Esophagus (tissue), 2 donors: ENCODE measurements at regions not wholly inside any gene's neighbourhood (a gene's known extent, or its start where the extent isn't known, plus 50 kb on each side); places are given as distances from the start of the nearest gene placed in this dataset.

Experiments
- H3K27ac ChIP-seq, 2 donors: one replicate each; pipeline ENCODE4 v1.5.1; 2013; ENCODE audit warnings: low read depth in 2 of 2, mild to moderate bottlenecking in 2 of 2, inconsistent platforms in 1 of 2, low read length in 1 of 2, moderate library complexity in 1 of 2
- H3K27me3 ChIP-seq, 2 donors: one replicate each; pipeline ENCODE4 v1.6.1; 2013; ENCODE audit warnings: low read length in 2 of 2, control low read depth in 1 of 2, mild to moderate bottlenecking in 1 of 2; ENCODE audit not compliant: insufficient read depth in 2 of 2, control insufficient read depth in 1 of 2
- H3K36me3 ChIP-seq, 2 donors: one replicate each; pipeline ENCODE4 v1.6.1; 2013; ENCODE audit warnings: low read length in 1 of 2; ENCODE audit not compliant: control insufficient read depth in 2 of 2, insufficient read depth in 2 of 2
- H3K4me1 ChIP-seq, 2 donors: one replicate each; pipeline ENCODE4 v1.6.1; 2013; ENCODE audit warnings: low read length in 1 of 2; ENCODE audit not compliant: control insufficient read depth in 2 of 2, insufficient read depth in 2 of 2
- H3K4me3 ChIP-seq, 2 donors: one replicate each; pipeline ENCODE4 v1.5.1; 2013; ENCODE audit warnings: low read length in 2 of 2, mild to moderate bottlenecking in 2 of 2, low read depth in 1 of 2, moderate library complexity in 1 of 2
- H3K9me3 ChIP-seq, 2 donors: one replicate each; pipeline ENCODE4 v1.6.1; 2013; ENCODE audit warnings: mild to moderate bottlenecking in 2 of 2, low read depth in 1 of 2, low read length in 1 of 2, moderate library complexity in 1 of 2; ENCODE audit not compliant: control insufficient read depth in 2 of 2, insufficient read depth in 1 of 2
- WGBS, 2 donors: extraction: QIAGEN DNeasy Blood & Tissue Kit; methylation state at CpG; one replicate each; pipeline ENCODE4 v1.1.7; 2013; 5-methylcytosine and 5-hydroxymethylcytosine counted together
- donor health status: healthy with polysubstance abuse.
- donor health status: Bipolar disorder and iron deficiency.

DNA sequence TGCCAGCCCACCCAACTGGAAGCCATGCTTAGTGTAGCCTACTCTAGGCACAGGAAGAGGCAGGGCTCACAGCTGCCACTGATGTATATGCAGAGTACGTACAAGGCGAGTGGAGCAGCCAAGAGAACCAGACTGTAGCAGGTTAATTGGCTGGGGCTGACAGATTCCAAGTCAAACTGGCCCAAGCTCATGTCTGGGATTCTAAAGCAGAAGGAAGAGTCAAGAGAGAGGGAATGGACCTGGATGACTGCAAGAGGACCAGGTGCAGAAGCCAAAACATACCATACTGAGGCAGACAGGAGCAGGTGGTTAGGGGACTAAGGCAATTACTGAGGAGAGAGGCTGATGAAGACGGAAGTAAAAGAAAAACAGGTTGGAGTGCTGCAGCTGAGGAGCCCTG lies 51.3 kb upstream of the LRRN2 start:
- H3K36me3 ChIP-seq, result no peaks in the 10 kb centered on the region
- no peaks in the 10 kb centered on the region for H3K9me3 ChIP-seq
- WGBS, 2 donors, result 64 to 73% methylated on average over 3 of the region's 3 CpGs
- H3K4me3 ChIP-seq, result no peak overlapping the region
- no peak overlapping the region for H3K27ac ChIP-seq
- H3K4me1 ChIP-seq, result no peaks in the 10 kb centered on the region
- H3K27me3 ChIP-seq, result no peaks in the 10 kb centered on the region

DNA sequence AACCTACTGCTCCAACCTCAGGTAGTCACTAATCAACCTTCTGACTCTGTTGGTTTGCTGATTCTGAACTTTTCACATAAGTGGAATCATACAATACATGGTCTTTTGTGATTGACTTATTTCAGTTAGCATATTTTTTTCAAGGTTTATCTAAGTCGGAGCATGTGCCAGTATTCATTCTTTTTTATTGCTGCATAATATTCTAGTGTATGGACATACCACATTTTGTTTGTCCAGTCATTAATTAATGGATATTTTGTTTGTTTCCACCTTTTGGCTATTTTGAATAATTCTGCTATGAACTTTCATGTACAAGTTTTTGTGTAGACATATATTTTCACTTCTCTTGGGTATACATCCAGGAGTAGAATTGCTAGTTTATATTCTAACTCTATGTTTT lies 53.0 kb upstream of the LRRN2 start:
- Histone ChIP-seq H3K9me3 (no peaks in the 10 kb centered on the region), H3K4me3 (no peak overlapping the region), H3K4me1 (peaks cover 3 to 5% of the 10 kb centered on the region in 2 donors), H3K27ac (no peak overlapping the region), H3K36me3 (no peaks in the 10 kb centered on the region), H3K27me3 (no peaks in the 10 kb centered on the region)
- 89 to 95% methylated on average over 1 of the region's 1 CpG for WGBS, 2 donors

DNA sequence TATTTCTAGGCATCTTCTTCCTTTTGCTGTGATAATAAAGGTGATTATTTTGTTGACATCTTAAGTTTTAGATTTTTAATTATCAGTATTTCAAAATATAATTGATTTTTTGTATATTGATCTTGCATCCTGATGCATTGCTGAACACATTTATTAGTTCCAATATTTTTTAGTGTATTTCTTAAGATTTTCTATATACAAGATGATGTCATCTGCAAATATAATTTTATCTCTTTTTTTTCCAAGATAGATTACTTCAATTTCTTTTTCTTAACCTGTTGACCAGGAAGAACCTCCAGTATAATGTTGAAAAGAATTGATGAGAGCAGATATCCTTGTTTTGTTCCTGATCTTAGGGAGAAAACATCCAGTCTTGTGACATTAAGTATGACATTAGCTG lies 54.8 kb upstream of the LRRN2 start:
- Histone ChIP-seq H3K4me1 (peaks cover 3 to 5% of the 10 kb centered on the region in 2 donors), H3K9me3 (no peaks in the 10 kb centered on the region), H3K4me3 (no peak overlapping the region), H3K27me3 (no peaks in the 10 kb centered on the region), H3K36me3 (no peaks in the 10 kb centered on the region), H3K27ac (no peak overlapping the region)

DNA sequence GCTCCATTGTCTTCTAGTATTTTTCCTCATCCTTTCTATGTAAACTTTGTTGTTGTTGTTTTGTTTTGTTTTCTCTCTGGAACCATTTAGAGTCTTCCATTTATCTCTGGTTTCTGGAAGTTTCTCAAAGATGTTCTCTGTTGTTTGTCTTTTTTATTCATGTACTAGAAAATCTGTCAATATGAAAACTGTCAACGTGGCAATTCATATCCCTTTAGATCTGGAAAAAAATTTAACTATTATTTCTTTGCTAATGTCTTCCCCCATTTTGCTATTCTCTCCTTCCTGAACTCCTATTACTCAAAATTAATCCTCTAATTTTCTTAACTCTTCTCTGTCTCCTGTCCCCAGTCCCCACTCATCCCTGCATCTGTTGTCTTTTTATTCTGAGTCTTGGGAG lies 55.9 kb upstream of the LRRN2 start:
- H3K4me1 ChIP-seq, result peaks cover 3 to 5% of the 10 kb centered on the region in 2 donors
- 71 to 75% methylated on average over 1 of the region's 1 CpG for WGBS, 2 donors
- H3K27me3 ChIP-seq, result no peaks in the 10 kb centered on the region
- H3K27ac ChIP-seq, result no peak overlapping the region
- no peaks in the 10 kb centered on the region for H3K9me3 ChIP-seq
- H3K36me3 ChIP-seq, result no peaks in the 10 kb centered on the region
- H3K4me3 ChIP-seq, result no peak overlapping the region

DNA sequence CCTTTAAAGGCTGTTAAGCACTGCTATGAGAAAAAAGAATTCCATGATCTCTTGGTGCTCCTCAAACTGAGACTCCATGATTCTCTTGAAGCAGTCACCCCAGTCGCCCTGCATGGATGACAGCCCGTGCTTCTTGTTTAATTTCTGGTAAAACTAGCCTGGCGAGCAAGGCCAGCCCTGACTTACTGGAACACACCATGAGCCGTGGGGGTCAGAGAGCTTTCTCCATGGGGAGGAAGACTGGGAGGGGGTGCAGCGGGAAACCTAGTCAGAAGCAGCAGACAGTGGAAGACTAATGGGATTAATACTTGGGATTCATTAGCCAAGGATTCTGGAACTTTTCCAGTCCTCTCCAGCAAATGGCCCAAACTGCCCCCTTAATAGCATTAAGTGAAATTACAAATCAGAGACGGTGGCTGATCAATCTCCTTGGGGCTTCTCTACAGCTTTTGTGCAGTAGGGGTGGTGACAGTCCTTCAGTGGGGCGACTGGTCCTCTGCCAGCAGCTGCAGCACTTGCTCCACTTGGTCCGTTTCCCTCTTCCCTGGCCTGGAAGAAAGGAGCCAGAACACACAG lies 57.2 kb upstream of the LRRN2 start:
- no peak overlapping the region for H3K27ac ChIP-seq
- no peaks in the 10 kb centered on the region for H3K36me3 ChIP-seq
- WGBS, 2 donors, result 64 to 66% methylated on average over 8 of the region's 8 CpGs
- H3K4me3 ChIP-seq, result no peak overlapping the region
- H3K4me1 ChIP-seq, result peaks cover 3 to 5% of the 10 kb centered on the region in 2 donors
- H3K9me3 ChIP-seq, result no peaks in the 10 kb centered on the region
- no peaks in the 10 kb centered on the region for H3K27me3 ChIP-seq

DNA sequence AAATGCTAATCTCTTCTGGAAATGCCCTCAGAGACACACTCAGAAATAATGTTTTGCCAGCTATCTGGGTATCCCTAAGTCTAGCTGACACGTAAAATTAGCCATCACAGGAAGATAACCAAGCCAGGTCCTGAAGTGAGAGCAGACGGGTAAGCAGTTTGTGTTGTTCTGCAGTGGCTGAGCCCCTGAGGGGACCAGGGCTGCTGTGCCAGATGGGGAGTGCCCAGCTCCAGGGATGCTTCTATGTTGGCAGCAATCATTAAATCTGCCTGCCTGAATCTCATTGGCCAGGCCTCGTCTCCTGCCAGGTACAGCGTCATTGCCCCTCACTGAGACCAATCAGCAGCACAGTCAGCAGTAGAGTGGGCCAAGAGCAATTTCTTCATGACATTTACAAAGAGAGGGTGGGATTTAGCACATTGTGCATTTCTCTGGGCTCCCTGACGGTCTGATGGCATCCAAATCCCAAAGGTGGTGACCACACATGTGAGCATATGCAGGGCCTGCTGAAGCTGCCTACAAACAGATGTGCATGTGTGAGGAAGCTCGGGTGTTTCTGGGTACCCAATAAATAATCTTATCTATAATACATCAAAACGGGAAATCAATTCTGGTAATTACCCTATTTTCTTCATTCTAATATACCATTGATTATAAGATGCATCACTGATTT lies 58.7 kb upstream of the LRRN2 start:
- WGBS, 2 donors, result 82% methylated on average over 7 of the region's 7 CpGs

DNA sequence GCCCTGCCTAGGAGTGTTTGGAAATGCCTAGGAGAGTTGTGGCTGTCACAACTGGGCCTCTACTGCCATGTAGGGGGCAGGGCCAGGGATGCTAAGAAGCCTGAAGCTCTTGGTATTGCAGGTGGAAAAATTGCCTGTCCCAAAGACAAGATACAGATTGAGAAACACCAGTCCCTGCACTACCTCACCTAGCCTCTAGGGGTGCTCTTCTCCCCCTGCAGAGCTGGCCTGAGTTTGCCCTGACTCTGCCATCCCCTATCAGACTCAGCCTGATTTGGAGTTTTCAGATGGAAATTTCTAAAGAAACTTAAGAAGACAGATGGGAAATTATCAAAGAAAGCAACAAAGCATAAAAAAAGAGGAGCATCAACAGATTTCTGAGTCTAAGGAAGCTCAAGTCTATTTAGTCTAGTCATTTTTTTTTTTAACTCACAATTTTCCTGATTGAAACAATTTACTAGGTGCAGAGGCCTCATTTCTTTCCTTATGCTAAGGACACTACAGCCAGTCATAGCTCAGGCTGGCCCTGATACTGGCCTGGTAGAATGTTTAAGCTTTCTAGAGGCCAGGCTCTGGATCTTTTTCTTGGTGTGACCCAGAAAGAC lies 61.4 kb upstream of the LRRN2 start:
- Histone ChIP-seq H3K36me3 (no peaks in the 10 kb centered on the region), H3K4me1 (peaks cover 3 to 5% of the 10 kb centered on the region in 2 donors), H3K9me3 (no peaks in the 10 kb centered on the region), H3K27me3 (no peaks in the 10 kb centered on the region), H3K4me3 (no peak overlapping the region), H3K27ac (peak overlapping the region in 1 of 2 donors; percentile 6)

More for the DNA sequence above, 58.7 kb upstream of the LRRN2 start:
- Histone ChIP-seq H3K4me3 (no peak overlapping the region), H3K27ac (no peak overlapping the region), H3K9me3 (no peaks in the 10 kb centered on the region), H3K36me3 (no peaks in the 10 kb centered on the region), H3K4me1 (peaks cover 3 to 5% of the 10 kb centered on the region in 2 donors), H3K27me3 (no peaks in the 10 kb centered on the region)

DNA sequence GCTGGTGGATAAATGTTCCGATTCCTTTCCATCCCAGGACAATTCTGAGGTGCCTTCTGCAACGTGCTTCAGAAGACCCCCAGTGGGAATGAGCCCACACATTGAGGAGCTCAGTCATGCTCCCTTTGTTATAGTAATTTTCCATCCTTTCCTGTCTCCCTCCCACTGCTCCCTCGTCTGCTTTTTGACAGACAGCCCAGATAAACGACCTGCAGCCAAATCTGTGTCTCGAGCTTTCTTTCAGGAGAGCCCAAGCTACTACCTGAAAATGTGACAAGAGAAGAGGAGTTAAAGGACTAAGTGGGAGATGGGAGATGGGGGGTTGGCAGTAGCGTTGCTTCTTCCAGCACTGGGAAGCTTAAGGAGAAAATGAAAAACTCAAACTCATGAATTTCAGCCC lies 65.9 kb upstream of the LRRN2 start:
- no peaks in the 10 kb centered on the region for H3K36me3 ChIP-seq
- 40 to 41% methylated on average over 6 of the region's 6 CpGs for WGBS, 2 donors
- H3K9me3 ChIP-seq, result no peaks in the 10 kb centered on the region
- no peaks in the 10 kb centered on the region for H3K4me1 ChIP-seq
- no peak overlapping the region for H3K27ac ChIP-seq
- H3K4me3 ChIP-seq, result no peak overlapping the region
- H3K27me3 ChIP-seq, result no peaks in the 10 kb centered on the region

DNA sequence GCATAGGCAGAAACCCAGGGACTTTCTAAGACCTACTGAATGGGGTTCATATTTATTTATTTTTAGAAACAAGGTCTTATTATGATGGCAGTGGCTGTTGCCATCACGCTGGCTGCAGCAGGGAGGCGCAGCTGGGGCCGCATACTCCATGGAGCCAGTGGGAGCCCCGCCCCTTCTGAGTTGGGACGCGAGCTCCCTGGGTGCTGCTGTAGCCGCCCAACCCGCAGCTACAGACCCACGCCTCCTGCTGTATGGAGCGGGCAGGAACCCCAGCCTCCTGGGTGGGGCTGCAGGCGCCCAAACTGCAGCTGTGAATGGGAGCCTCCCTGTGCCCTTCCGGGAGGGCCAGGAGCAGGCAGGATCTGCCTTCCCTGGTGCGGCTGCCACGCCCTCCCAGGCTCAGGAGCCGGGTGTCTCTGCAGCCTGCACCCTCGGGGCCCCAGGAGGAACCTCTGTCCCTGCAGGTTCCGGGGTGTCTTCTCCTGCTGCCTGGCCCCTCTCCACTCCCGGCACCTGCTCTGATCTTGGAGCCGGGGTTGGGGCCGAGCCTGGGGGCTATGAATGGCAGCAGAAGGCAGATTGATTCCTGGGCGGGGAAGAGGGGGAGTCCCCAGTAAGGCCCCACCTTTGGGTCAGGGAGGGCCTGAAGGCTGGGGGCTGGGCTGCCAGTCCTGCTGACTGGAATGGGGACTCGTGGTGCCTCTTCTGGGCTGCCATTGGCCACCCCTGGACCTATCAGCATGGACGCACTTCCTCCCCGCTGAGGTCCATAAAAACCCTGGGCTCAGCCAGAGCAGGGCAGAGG lies 66.5 kb upstream of the LRRN2 start:
- no peak overlapping the region for H3K27ac ChIP-seq
- no peak overlapping the region for H3K4me3 ChIP-seq
- H3K36me3 ChIP-seq, result no peaks in the 10 kb centered on the region
- 60 to 61% methylated on average over 23 to 24 of the region's 24 CpGs for WGBS, 2 donors
- H3K4me1 ChIP-seq, result no peaks in the 10 kb centered on the region
- H3K9me3 ChIP-seq, result no peaks in the 10 kb centered on the region
- H3K27me3 ChIP-seq, result no peaks in the 10 kb centered on the region
